SK-N-SH (cell line): ENCODE measurements at regions not wholly inside any gene's neighbourhood (a gene's known extent, or its start where the extent isn't known, plus 50 kb on each side); places are given as distances from the start of the nearest gene placed in this dataset.

Experiments
- CTCF ChIP-seq: fragments of 200-600 bp; sonication (generic); IDR thresholded peaks from 2 replicates; pipeline ENCODE4 v1.6.1; 2017; ENCODE audit warnings: antibody characterized with exemption, mild to moderate bottlenecking, moderate library complexity
- EZH2phosphoT487 ChIP-seq: fragments of 200-600 bp; sonication (generic); IDR thresholded peaks from 2 replicates; pipeline ENCODE4 v1.6.1; 2017; ENCODE audit warnings: low read depth, mixed run types, mild to moderate bottlenecking, antibody characterized with exemption, moderate library complexity, borderline replicate concordance
- FOXM1 ChIP-seq: IDR thresholded peaks from 2 replicates; pipeline ENCODE4 v1.4.0; 2012; ENCODE audit warnings: low read depth, mild to moderate bottlenecking
- GABPA ChIP-seq: IDR thresholded peaks from 2 replicates; pipeline ENCODE4 v1.4.0; 2012; ENCODE audit warnings: low read depth, mild to moderate bottlenecking
- NFIC ChIP-seq: IDR thresholded peaks from 2 replicates; pipeline ENCODE4 v1.4.0; 2012; ENCODE audit warnings: borderline replicate concordance
- NRF1 ChIP-seq: IDR thresholded peaks from 2 replicates; pipeline ENCODE4 v1.6.1; 2012; ENCODE audit warnings: low read depth, mild to moderate bottlenecking, low read length
- POLR2AphosphoS5 ChIP-seq: IDR thresholded peaks from 2 replicates; pipeline ENCODE4 v1.6.1; 2012; ENCODE audit warnings: low read depth, low read length
- REST ChIP-seq: IDR thresholded peaks from 2 replicates; pipeline ENCODE4 v1.6.1; 2012; ENCODE audit warnings: mild to moderate bottlenecking, low read depth, low read length, moderate library complexity
- TAF1 ChIP-seq: IDR thresholded peaks from 2 replicates; pipeline ENCODE4 v1.6.1; 2012; ENCODE audit warnings: low read depth, mild to moderate bottlenecking, low read length, moderate library complexity, borderline replicate concordance
- YY1 ChIP-seq: IDR thresholded peaks from 2 replicates; pipeline ENCODE4 v1.4.0; 2012; ENCODE audit warnings: low read depth, mild to moderate bottlenecking

- TF ChIP-seq CTCF (no peak), REST (no peak), YY1 (no peak), NFIC (no peak), GABPA (no peak), FOXM1 (no peak), EZH2phosphoT487 (no peak), NRF1 (no peak), TAF1 (no peak), POLR2AphosphoS5 (no peak)
Measured at GRCh38 chr20:1818247-1818840, 76.9 kb upstream of the SIRPA start.
